ENCODE measurements at regions not wholly inside any gene's neighbourhood (a gene's known extent, or its start where the extent isn't known, plus 50 kb on each side); places are given as distances from the start of the nearest gene placed in this dataset.

GRCh38 chr1:192945390-192946130, 113.6 kb downstream of the UCHL5 start:
- Histone ChIP-seq H3K9me3 (ENCODE audit: low read length) (no peaks in the 10 kb centered on the region), H3K4me3 (ENCODE audit: low read length) (no peak overlapping the region), H3K36me3 (ENCODE audit: insufficient read depth, low read length) (no peaks in the 10 kb centered on the region), H3K4me2 (ENCODE audit: low read length) (no peak overlapping the region), H2AFZ (ENCODE audit: low read depth, low read length) (no peak overlapping the region), H3F3A (ENCODE audit: insufficient read depth, low read length, poor library complexity, severe bottlenecking) (no peaks in the 10 kb centered on the region), H4K20me1 (ENCODE audit: insufficient read depth) (no peaks in the 10 kb centered on the region), H3K9ac (ENCODE audit: low read length) (no peak overlapping the region), H3K79me2 (replicated peaks; ENCODE audit: insufficient read depth, low read length) (no peaks in the 10 kb centered on the region), H3K27me3 (ENCODE audit: insufficient read depth, low read depth, low read length) (no peaks in the 10 kb centered on the region), H3K27ac (ENCODE audit: low read length) (no peak overlapping the region), H3K9me2 (ENCODE audit: insufficient read depth, low read length) (no peaks in the 10 kb centered on the region)
- TF ChIP-seq RAD21 (conservative IDR thresholded peaks at IDR 0.05) (no peak), SMC3 (conservative IDR thresholded peaks at IDR 0.05; ENCODE audit: poor library complexity) (no peak), EP300 (conservative IDR thresholded peaks at IDR 0.05; ENCODE audit: poor library complexity, severe bottlenecking) (no peak), MXI1 (conservative IDR thresholded peaks at IDR 0.05; ENCODE audit: poor library complexity, severe bottlenecking) (no peak), POLR2AphosphoS5 (IDR thresholded peaks at IDR 0.05) (no peak), EZH2 (IDR thresholded peaks at IDR 0.05; ENCODE audit: borderline replicate concordance, insufficient read depth, low read length, poor library complexity, severe bottlenecking) (no peak), CTCF (IDR thresholded peaks at IDR 0.05; ENCODE audit: poor library complexity, severe bottlenecking) (no peak), TAF1 (IDR thresholded peaks at IDR 0.05; ENCODE audit: low read depth) (no peak)
- TF ChIP-seq, protein P1, sequence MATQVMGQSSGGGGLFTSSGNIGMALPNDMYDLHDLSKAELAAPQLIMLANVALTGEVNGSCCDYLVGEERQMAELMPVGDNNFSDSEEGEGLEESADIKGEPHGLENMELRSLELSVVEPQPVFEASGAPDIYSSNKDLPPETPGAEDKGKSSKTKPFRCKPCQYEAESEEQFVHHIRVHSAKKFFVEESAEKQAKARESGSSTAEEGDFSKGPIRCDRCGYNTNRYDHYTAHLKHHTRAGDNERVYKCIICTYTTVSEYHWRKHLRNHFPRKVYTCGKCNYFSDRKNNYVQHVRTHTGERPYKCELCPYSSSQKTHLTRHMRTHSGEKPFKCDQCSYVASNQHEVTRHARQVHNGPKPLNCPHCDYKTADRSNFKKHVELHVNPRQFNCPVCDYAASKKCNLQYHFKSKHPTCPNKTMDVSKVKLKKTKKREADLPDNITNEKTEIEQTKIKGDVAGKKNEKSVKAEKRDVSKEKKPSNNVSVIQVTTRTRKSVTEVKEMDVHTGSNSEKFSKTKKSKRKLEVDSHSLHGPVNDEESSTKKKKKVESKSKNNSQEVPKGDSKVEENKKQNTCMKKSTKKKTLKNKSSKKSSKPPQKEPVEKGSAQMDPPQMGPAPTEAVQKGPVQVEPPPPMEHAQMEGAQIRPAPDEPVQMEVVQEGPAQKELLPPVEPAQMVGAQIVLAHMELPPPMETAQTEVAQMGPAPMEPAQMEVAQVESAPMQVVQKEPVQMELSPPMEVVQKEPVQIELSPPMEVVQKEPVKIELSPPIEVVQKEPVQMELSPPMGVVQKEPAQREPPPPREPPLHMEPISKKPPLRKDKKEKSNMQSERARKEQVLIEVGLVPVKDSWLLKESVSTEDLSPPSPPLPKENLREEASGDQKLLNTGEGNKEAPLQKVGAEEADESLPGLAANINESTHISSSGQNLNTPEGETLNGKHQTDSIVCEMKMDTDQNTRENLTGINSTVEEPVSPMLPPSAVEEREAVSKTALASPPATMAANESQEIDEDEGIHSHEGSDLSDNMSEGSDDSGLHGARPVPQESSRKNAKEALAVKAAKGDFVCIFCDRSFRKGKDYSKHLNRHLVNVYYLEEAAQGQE (IDR thresholded peaks at IDR 0.05; ENCODE audit: borderline replicate concordance), result no peak

DNA sequence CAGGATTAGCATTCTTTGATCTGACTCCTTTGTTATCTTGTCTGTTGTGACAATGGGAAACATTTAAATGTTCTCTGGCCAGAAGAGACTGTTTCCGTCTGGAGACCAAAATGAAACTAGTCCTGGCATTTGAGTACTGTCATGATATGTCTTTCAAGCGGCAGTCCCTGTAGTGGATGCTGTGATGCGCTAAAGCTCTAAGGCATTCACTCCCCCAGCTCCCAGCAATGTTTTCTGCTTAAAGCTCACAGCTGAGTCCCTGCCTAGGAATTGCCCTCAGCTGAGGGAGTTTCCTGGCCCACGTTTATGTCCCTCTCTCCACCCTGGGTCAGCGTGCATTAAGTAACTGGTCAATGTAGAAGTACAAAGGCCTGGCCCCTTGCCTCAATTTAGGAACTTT, 109.4 kb downstream of the UCHL5 start:
- H2AFZ ChIP-seq (ENCODE audit: low read depth, low read length), result no peak overlapping the region
- no peaks in the 10 kb centered on the region for H4K20me1 ChIP-seq (ENCODE audit: insufficient read depth)
- no peaks in the 10 kb centered on the region for H3K36me3 ChIP-seq (ENCODE audit: insufficient read depth, low read length)
- no peaks in the 10 kb centered on the region for H3K79me2 ChIP-seq (replicated peaks; ENCODE audit: insufficient read depth, low read length)
- no peaks in the 10 kb centered on the region for H3F3A ChIP-seq (ENCODE audit: insufficient read depth, low read length, poor library complexity, severe bottlenecking)
- no peaks in the 10 kb centered on the region for H3K27me3 ChIP-seq (ENCODE audit: insufficient read depth, low read depth, low read length)
- H3K27ac ChIP-seq (ENCODE audit: low read length), result no peak overlapping the region
- H3K9me3 ChIP-seq (ENCODE audit: low read length), result no peaks in the 10 kb centered on the region
- TF ChIP-seq SMC3 (conservative IDR thresholded peaks at IDR 0.05; ENCODE audit: poor library complexity), result no peak
- TF ChIP-seq EP300 (conservative IDR thresholded peaks at IDR 0.05; ENCODE audit: poor library complexity, severe bottlenecking), result no peak
- TF ChIP-seq CTCF (IDR thresholded peaks at IDR 0.05; ENCODE audit: poor library complexity, severe bottlenecking), result no peak
- TF ChIP-seq, protein P1 (IDR thresholded peaks at IDR 0.05; ENCODE audit: borderline replicate concordance), result no peak
- TF ChIP-seq TAF1 (IDR thresholded peaks at IDR 0.05; ENCODE audit: low read depth), result no peak
- TF ChIP-seq POLR2AphosphoS5 (IDR thresholded peaks at IDR 0.05), result no peak
- TF ChIP-seq MXI1 (conservative IDR thresholded peaks at IDR 0.05; ENCODE audit: poor library complexity, severe bottlenecking), result no peak
- no peak for TF ChIP-seq EZH2 (IDR thresholded peaks at IDR 0.05; ENCODE audit: borderline replicate concordance, insufficient read depth, low read length, poor library complexity, severe bottlenecking)
- H3K4me2 ChIP-seq (ENCODE audit: low read length), result no peak overlapping the region
- H3K4me3 ChIP-seq (ENCODE audit: low read length), result no peak overlapping the region
- H3K9ac ChIP-seq (ENCODE audit: low read length), result no peak overlapping the region
- H3K9me2 ChIP-seq (ENCODE audit: insufficient read depth, low read length), result no peaks in the 10 kb centered on the region
